Left forelimb (tissue), 1 donor: ENCODE measurements at regions not wholly inside any gene's neighbourhood (a gene's known extent, or its start where the extent isn't known, plus 50 kb on each side); places are given as distances from the start of the nearest gene placed in this dataset.
"Not testable (repeated sequence)": the region's sequence is repeated elsewhere in the genome, so short reads cannot be mapped to it uniquely, and the experiment has no call there.

ENCODE experiments used
- DNase-seq: peaks from one replicate; pipeline ENCODE4 v3.0.0-alpha.2; 2018; ENCODE audit warnings: low spot score

DNA sequence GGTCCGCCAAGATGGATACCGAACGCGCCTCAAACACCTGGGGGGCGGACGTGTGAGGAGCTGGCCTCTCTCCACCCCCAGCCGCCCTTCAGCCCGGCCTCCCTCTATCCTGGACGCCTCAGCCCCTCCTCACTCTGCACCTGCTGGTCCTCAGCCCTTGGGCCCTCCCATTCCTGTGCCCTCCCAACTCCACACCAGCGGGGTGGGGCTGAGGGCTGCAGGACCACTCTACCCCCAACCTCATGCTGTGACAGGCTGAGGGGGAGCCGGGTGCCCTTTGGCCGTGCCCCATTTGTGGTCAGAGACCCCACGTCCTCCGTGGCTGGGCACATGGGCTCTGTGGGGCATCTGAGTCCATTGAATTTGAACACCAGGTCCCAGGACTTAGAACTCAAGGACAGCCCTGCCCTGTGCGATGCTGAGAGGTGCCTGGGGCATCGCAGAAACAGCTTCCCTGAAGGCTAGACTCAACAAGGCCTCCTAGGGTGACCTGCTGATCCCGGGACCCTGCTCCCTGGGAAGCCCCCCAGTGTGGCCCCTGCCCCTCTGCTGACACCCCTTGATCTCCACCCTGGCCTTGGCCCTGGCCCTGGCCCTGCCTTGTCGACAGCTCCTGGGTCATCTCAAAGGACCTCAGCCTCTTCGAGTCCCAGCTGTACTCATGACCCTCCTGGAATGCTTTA lies 82.0 kb upstream of the SFSWAP start:
- no peak for DNase-seq

GRCh38 chr12:131631230-131631629 lies 79.7 kb upstream of the SFSWAP start:
- DNase-seq: no peak

- DNase-seq: not testable (repeated sequence)
These were observed 78.8 kb upstream of the SFSWAP start for GRCh38 chr12:131631889-131632651.

DNA sequence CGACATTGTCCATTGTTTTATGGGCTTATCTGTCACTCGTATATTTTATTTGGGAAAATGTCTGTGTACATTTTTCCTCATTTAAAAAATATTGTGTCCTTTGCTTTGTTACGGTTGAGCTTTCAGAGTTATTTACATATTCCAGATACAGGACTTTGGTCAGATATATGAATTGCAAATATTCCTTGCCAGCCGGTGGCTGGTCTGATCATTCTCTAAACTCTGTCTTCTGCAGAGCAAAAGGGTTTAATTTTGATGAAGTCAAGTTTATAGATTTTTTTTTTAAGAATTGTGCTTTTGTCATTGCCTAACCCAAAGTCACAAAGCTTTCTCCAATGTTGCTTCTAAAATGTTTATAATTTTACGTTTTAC lies 78.3 kb upstream of the SFSWAP start:
- not testable (repeated sequence) for DNase-seq

DNA sequence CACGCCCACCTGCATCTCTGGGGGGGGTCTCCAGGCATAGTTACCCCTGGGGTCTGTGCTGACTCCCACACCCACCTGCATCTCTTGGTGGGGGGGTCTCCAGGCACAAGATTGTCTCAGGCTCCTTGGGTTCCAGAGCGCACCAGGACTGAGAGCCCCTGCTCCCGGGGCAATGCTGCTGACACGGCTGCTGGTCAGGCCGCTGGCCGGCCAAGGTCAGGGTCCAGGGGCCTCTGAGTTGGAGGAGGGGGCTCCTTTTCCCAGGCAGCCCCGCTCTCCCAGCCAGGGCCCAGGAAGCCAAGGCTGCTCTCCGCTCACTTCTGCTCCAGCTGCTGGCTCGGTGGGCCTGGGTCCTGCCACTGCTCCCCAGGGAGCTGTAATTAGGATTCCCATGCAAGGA lies 77.3 kb upstream of the SFSWAP start:
- not testable (repeated sequence) for DNase-seq

DNA sequence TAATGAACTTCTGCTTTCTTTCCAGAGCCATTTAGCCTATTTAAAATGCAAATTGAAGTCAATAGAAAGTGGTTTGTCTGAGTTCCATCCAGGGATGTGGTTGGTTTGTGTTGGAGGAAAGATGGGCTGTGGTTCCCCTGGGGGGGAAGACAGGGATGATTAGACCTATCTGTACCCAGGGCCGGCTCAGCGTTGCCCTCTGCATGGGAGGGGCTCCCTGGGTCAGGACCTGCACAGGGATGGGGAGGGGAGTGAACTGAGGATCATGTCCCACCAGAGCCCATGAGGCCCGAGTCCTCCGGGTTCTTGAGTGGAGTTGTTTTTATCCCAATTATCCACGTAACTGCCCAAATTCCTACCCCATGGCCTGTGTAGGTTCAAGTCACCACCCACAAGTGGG lies 76.9 kb upstream of the SFSWAP start:
- DNase-seq: no peak

- DNase-seq: not testable (repeated sequence)
These were observed 75.9 kb upstream of the SFSWAP start for GRCh38 chr12:131635012-131635411.

DNA sequence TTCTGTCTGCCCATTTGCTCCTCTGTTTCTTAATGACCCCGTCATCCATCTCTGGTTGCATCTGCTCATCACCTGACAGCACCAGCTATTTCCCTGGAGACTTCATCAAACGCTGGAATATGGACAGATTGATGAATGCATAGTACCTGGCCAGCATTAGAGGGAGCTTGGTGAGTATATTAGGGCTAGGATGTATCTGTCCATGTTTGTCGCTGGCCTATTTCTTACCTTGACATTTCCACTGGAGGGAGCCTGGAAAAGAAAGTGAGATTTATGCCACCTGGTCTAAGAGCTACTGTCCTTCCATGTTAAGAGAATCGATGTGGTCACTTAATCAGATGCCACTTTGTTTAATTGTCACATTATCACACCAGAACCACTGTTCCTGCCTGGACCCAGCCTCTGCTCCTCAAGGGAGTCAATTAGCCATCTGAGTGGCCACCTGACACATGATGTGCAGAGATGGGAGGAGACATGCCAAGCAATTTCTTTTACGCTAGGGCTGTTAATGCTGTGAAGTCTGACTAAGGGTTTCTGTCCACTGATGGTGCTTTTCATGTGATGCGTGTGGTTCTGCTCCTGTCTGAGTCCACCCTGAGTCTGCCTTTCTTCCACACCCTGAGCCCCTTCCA lies 75.3 kb upstream of the SFSWAP start:
- DNase-seq: no peak

GRCh38 chr12:131636266-131636665 lies 74.6 kb upstream of the SFSWAP start:
- no peak for DNase-seq

DNA sequence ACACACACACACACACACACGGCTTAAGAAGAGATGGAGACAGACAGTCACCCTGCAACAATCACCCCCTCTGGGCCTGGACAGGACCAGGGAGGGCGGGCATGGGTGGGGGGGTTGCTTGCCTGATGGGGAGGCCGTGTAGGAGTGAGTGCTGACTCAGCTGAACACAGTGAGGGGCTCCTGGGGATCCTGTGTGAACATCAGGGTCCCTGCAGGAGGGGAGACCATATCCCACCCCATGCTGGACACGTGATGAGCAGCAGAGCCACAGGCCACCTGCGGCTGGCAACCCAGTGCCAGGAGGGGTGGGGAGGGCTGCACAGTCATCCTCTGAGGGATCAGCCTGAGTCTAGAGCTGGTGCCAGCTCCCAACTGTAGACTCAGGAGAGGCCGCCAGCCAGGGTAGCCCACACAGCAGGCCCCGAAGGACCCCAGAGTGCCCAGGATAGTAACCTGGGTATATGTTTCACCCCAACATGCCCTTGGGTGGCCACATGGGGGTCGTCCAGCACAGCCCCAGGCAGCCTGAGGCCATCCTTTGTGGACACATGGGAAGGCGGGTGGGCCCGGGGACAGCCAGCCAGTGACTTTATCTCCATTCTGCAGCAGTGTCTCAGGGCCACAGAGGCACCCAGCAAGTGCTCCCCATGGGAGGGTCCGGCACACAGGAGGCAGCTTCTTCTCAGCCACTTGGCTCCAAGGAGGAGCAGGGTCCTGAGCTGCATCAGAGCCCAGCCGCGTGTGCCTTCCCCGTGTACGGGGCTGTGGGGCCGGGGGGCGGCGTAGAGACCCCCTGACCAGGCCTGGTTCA lies 73.7 kb upstream of the SFSWAP start:
- no peak for DNase-seq

- DNase-seq: no peak
These were observed 72.9 kb upstream of the SFSWAP start for GRCh38 chr12:131637986-131638385.

DNA sequence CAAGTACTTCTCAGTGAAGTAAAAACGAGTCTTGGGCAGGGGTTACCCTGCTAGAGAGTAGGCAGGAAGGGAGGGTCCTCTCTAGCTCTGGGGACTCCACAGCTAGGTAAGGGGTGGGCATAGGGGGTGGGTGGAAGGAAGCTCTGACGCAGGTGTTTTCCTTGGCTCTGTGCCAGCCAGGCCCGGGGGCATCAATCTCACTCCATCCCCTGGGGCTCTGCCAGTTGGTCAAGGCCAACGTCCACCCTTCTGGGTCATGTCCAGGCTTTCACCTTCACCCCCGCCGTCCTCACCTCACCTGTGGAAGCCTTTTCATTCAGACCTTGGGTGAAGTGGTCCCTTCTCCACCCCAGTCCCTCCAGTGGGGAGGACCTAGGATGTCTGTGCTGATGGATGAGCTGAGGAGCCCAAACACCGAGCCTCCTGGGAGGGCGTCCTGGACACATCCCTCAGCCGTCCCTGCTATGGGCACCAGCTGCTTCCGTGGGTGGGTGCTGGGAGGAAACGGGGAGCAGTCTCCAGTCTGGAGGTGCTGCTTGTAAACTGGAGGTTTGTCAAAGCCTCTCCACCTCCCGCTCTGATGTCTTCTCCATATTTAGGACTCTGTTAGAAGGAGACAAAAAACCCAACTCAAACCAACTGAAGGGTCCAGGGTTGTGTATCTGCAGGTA lies 71.5 kb upstream of the SFSWAP start:
- DNase-seq: no peak

DNA sequence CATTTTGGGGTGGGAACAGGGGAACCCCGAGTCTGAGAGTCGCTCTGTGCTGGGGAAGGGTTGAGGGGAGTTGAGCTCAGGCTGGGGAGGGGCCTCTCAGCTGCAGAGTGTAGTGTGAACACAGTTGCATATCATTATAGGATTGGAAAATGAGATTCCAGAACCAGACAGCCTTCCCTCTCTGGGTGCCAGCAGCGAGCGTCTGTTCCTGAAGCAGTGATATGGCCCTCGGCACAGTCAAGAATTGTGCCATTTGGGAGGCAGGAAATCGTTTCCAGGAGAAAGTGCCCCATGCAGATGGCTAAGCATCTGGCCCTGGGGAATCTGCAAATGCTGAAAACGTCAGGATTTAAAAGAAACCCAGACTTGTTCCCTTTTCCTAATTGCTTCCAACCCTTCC lies 70.4 kb upstream of the SFSWAP start:
- no peak for DNase-seq

- DNase-seq: no peak
These were observed 69.6 kb upstream of the SFSWAP start for GRCh38 chr12:131641315-131641714.

- DNase-seq: no peak
These were observed 68.8 kb upstream of the SFSWAP start for GRCh38 chr12:131642101-131642540.

- peak; percentile 26 for DNase-seq
These were observed 68.1 kb upstream of the SFSWAP start for GRCh38 chr12:131642771-131643170.

DNA sequence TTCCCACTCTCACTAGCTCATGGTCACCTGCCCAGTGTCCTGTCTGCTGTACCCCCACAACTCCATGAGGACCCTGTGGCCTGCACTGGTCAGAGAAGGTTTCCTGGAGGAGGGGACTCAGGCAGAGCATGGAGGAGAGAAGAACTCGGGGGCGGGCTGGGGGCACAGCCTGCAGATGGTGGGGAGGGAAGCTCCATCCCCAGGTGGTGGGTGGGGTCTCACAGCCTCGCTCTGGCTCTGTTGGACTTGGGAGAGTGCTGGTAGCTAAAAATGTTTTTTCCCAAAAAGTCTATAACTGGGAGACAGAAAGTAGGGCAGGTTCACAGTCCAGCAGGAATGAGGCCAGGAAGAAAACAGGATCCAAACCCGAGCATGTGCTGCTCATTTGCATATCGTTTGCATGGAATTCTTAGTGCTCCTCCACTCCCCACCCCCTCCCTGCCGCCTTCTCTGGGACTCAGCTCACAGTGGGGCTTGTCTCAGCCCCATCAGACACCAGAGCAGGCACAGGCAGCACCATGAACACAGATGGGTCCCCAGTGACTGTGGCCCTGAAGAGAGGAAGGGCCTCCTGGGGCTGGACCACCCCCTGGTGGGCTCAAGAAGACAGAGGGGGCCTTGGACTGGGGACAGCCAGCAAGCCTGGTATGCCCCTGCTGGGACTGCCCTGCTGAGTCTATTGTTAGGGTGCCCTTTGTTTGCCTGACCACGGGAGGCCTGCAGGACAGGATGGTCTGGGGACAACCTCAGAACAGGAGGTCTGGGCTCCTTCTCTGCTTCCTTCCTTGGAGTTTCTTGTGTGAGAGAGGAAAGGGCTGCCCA lies 67.0 kb upstream of the SFSWAP start:
- DNase-seq: peak; percentile 53

DNA sequence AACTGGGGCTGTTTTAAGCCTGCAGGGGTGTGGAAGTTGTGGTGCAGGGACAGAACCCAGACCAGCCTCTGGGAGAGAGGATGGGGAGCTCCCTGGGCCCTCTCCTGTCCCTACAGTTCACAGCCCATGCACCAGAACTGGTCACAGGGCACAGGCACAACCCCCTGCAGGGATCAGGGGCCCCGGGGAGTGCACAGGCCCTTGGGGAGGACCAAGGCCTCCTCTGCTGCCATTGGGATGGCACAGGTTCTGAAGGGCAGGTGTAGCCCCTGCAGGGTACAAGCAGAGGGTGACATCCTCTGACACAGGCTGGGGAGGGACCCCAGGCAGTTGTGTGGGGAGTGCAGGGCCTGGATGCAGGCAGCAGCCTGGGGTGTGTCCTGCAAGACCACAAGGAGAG lies 66.4 kb upstream of the SFSWAP start:
- DNase-seq: no peak

DNA sequence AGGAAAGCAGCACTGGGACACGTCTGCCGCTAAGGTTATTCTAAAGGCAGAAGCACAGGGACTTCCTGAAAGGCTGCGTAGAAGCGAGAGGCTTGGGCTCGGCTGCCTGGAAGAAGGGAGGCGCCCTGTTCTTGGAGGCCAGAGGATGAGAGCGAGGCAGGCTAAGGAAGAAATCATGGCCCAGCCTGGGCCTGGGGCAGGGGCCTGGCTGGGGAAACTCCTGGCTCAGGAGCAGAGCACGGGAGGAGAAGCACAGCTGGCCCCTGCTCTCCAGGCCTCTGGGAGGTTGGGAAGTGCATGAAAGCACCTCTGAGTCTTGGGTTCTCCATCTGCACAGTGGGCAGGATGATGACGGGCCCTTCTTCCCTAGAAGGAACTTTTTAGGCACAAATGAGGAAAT lies 66.0 kb upstream of the SFSWAP start:
- DNase-seq: not testable (repeated sequence)

- DNase-seq: not testable (repeated sequence)
These were observed 65.3 kb upstream of the SFSWAP start for GRCh38 chr12:131645557-131645956.

GRCh38 chr12:131646444-131646843 lies 64.4 kb upstream of the SFSWAP start:
- DNase-seq: not testable (repeated sequence)
